AG08395 (cell line): ENCODE measurements at regions not wholly inside any gene's neighbourhood (a gene's known extent, or its start where the extent isn't known, plus 50 kb on each side); places are given as distances from the start of the nearest gene placed in this dataset.
"Not testable (repeated sequence)": the region's sequence is repeated elsewhere in the genome, so short reads cannot be mapped to it uniquely, and the experiment has no call there.

Experiments
- DNase-seq: peaks from one replicate; pipeline ENCODE4 v3.0.0; 2012; ENCODE audit warnings: mixed read lengths, low spot score

GRCh38 chr2:89756616-89757015 is 1065.1 kb downstream of the RPIA start:
- not testable (repeated sequence) for DNase-seq

GRCh38 chr2:89758332-89759026 is 1067.0 kb downstream of the RPIA start:
- not testable (repeated sequence) for DNase-seq

GRCh38 chr2:89760762-89761161 is 1069.3 kb downstream of the RPIA start:
- DNase-seq: not testable (repeated sequence)

- DNase-seq: not testable (repeated sequence)
These were observed 1069.7 kb downstream of the RPIA start for GRCh38 chr2:89761171-89761570.

GRCh38 chr2:89761863-89762262 is 1070.4 kb downstream of the RPIA start:
- DNase-seq: not testable (repeated sequence)

GRCh38 chr2:89762461-89763253 is 1071.2 kb downstream of the RPIA start:
- not testable (repeated sequence) for DNase-seq

- DNase-seq: no peak
These were observed 1071.7 kb downstream of the RPIA start for GRCh38 chr2:89763254-89763580.

GRCh38 chr2:89763581-89764485 is 1072.4 kb downstream of the RPIA start:
- DNase-seq: no peak

GRCh38 chr2:89764571-89765360 is 1073.3 kb downstream of the RPIA start:
- not testable (repeated sequence) for DNase-seq

GRCh38 chr2:89765361-89765718 is 1073.9 kb downstream of the RPIA start:
- DNase-seq: not testable (repeated sequence)

GRCh38 chr2:89766141-89766990 is 1074.9 kb downstream of the RPIA start:
- not testable (repeated sequence) for DNase-seq

- DNase-seq: not testable (repeated sequence)
These were observed 1075.6 kb downstream of the RPIA start for GRCh38 chr2:89767058-89767457.

- no peak for DNase-seq
These were observed 1076.3 kb downstream of the RPIA start for GRCh38 chr2:89767572-89768435.

GRCh38 chr2:89775885-89776284 is 1084.4 kb downstream of the RPIA start:
- no peak for DNase-seq

GRCh38 chr2:89780318-89780717 is 1088.8 kb downstream of the RPIA start:
- no peak for DNase-seq

GRCh38 chr2:89781962-89782361 is 1090.5 kb downstream of the RPIA start:
- no peak for DNase-seq

- no peak for DNase-seq
These were observed 1093.5 kb downstream of the RPIA start for GRCh38 chr2:89784960-89785359.

GRCh38 chr2:89785528-89785927 is 1094.1 kb downstream of the RPIA start:
- DNase-seq: not testable (repeated sequence)

GRCh38 chr2:89786642-89787041 is 1095.2 kb downstream of the RPIA start:
- not testable (repeated sequence) for DNase-seq

GRCh38 chr2:89795530-89795929 is 1104.1 kb downstream of the RPIA start:
- not testable (repeated sequence) for DNase-seq
